K562 (cell line): ENCODE measurements at regions not wholly inside any gene's neighbourhood (a gene's known extent, or its start where the extent isn't known, plus 50 kb on each side); places are given as distances from the start of the nearest gene placed in this dataset.

Experiments used
- BDP1 ChIP-seq: IDR thresholded peaks from 3 replicates; pipeline ENCODE4 v1.6.1; 2011; ENCODE audit not compliant: insufficient read length, insufficient read depth
- NFIC ChIP-seq: fragments of 450-650 bp; IDR thresholded peaks from 2 replicates; pipeline ENCODE4 v1.6.1; 2017; ENCODE audit warnings: mild to moderate bottlenecking, inconsistent platforms
- POLR2A ChIP-seq: fragments of 450-650 bp; conservative IDR thresholded peaks from 2 replicates; pipeline ENCODE4 v1.6.1; 2016
- TF ChIP-seq, protein P1 (sequence below), 3 experiments: IDR thresholded peaks in 2 of 3; conservative IDR thresholded peaks in 1 of 3; 2 replicates each; pipeline ENCODE4 v1.5.1; 2011 to 2012; ENCODE audit warnings: low read length in 3 of 3, mild to moderate bottlenecking in 3 of 3, control low read depth in 2 of 3, improper control_type of control experiment in 1 of 3, inconsistent platforms in 1 of 3, low read depth in 1 of 3, mixed read lengths in 1 of 3, moderate library complexity in 1 of 3; ENCODE audit not compliant: insufficient read depth in 2 of 3
- TF ChIP-seq, protein P2 (sequence below): fragments of 250-450 bp; sonication (Bioruptor Pico); IDR thresholded peaks from 2 replicates; pipeline ENCODE4 v1.8.0; 2022; ENCODE audit warnings: moderate library complexity, mild to moderate bottlenecking, inconsistent platforms

- TF ChIP-seq, protein P1, sequence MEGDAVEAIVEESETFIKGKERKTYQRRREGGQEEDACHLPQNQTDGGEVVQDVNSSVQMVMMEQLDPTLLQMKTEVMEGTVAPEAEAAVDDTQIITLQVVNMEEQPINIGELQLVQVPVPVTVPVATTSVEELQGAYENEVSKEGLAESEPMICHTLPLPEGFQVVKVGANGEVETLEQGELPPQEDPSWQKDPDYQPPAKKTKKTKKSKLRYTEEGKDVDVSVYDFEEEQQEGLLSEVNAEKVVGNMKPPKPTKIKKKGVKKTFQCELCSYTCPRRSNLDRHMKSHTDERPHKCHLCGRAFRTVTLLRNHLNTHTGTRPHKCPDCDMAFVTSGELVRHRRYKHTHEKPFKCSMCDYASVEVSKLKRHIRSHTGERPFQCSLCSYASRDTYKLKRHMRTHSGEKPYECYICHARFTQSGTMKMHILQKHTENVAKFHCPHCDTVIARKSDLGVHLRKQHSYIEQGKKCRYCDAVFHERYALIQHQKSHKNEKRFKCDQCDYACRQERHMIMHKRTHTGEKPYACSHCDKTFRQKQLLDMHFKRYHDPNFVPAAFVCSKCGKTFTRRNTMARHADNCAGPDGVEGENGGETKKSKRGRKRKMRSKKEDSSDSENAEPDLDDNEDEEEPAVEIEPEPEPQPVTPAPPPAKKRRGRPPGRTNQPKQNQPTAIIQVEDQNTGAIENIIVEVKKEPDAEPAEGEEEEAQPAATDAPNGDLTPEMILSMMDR (IDR thresholded peaks at IDR 0.05 in 2 of 3, conservative IDR thresholded peaks at IDR 0.05 in 1 of 3; ENCODE audit: insufficient read depth in 2 of 3, low read depth in 1 of 3, low read length in 3 of 3): no peak
- TF ChIP-seq, protein P2, sequence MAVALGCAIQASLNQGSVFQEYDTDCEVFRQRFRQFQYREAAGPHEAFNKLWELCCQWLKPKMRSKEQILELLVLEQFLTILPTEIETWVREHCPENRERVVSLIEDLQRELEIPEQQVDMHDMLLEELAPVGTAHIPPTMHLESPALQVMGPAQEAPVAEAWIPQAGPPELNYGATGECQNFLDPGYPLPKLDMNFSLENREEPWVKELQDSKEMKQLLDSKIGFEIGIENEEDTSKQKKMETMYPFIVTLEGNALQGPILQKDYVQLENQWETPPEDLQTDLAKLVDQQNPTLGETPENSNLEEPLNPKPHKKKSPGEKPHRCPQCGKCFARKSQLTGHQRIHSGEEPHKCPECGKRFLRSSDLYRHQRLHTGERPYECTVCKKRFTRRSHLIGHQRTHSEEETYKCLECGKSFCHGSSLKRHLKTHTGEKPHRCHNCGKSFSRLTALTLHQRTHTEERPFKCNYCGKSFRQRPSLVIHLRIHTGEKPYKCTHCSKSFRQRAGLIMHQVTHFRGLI (CRISPR knock-in tag): no peak
- TF ChIP-seq POLR2A (no peak), BDP1 (no peak), NFIC (no peak)
Observed at GRCh38 chr5:67363180-67363709, 166.6 kb upstream of the CD180 start.
